Large intestine (tissue), 3 donors: ENCODE measurements at regions not wholly inside any gene's neighbourhood (a gene's known extent, or its start where the extent isn't known, plus 50 kb on each side); places are given as distances from the start of the nearest gene placed in this dataset.

Experiments used
- DNase-seq, 2 donors: peaks; one replicate each; pipeline versions ENCODE4 v3.0.0 to v3.0.0-alpha.2; 2013
- H3K27ac ChIP-seq: one replicate; pipeline ENCODE4 v1.5.1; 2013; ENCODE audit warnings: low read length
- H3K27me3 ChIP-seq: 2 replicates; pipeline ENCODE4 v1.6.1; 2013; ENCODE audit warnings: low read length; ENCODE audit not compliant: control insufficient read depth, insufficient read depth
- H3K36me3 ChIP-seq: 2 replicates; pipeline ENCODE4 v1.6.1; 2013; ENCODE audit warnings: low read length; ENCODE audit not compliant: control insufficient read depth, insufficient read depth
- H3K4me1 ChIP-seq: one replicate; pipeline ENCODE4 v1.6.1; 2013; ENCODE audit warnings: low read length; ENCODE audit not compliant: control insufficient read depth, insufficient read depth
- H3K4me3 ChIP-seq: one replicate; pipeline ENCODE4 v1.5.1; 2013; ENCODE audit warnings: low read length
- H3K9me3 ChIP-seq: one replicate; pipeline ENCODE4 v1.6.1; 2013; ENCODE audit warnings: mild to moderate bottlenecking, low read depth, low read length, moderate library complexity; ENCODE audit not compliant: control insufficient read depth
- WGBS: methylation state at CpG from one replicate; pipeline ENCODE4 v1.1.5; 2013; ENCODE audit warnings: low lambda C conversion rate; ENCODE audit not compliant: insufficient coverage; 5-methylcytosine and 5-hydroxymethylcytosine counted together

DNA sequence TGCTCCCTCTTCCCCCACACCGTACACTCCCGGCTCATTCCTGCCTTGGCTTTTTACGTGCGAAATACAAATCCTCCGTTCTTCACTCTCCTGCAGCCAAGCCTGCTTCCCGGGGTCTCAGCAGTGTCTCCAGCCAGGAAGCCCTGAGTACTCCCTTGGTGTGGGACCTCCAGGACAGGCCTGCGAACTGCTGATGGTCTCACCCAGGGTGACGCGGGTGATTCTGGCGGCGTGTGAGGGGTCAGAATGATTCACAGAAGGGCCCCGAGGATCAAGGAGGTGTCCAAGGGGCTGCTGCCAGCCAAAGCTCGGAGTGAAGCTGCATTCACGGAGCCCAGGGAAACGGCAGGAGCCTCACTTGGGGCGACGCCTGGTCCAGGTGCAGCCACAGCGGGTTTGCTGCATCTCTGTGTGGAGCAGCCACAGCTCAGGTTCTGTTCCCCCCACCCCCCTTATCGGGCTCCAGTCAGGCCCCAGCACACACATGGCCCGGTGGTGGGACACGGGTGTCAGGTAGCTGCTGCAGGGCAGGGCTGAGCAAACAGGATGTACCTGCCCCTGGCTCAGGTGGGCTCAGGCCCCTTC lies 337.7 kb upstream of the MYT1L start:
- no peaks in the 10 kb centered on the region for H3K9me3 ChIP-seq
- no peak overlapping the region for H3K4me3 ChIP-seq
- no peaks in the 10 kb centered on the region for H3K27me3 ChIP-seq
- DNase-seq, result no peak
- no peaks in the 10 kb centered on the region for H3K36me3 ChIP-seq
- no peak overlapping the region for H3K27ac ChIP-seq
- no CpG with 5 or more reads among the region's 21 CpGs for WGBS
- H3K4me1 ChIP-seq, result no peaks in the 10 kb centered on the region

DNA sequence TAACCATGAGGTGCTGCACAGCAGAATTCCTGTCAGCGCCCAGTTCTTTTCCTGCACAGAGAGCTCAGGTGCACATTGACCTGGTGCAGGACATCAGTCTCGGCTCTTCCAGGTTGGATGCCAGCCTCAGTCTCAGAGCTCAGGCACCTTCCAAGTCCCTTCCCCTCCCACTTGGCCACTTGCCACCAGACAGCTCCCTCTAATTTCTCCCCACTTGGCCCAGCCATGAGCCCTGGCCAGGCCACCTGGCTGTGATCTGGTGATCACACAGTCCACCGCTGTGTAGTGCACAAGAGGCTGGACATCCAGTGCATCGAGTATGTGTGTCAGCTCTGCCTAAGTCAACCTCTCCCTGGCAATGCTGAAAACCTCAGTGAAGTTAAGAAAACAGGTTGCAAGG lies 336.6 kb upstream of the MYT1L start:
- Histone ChIP-seq H3K9me3 (no peaks in the 10 kb centered on the region), H3K27me3 (no peaks in the 10 kb centered on the region), H3K4me3 (no peak overlapping the region), H3K4me1 (no peaks in the 10 kb centered on the region), H3K36me3 (no peaks in the 10 kb centered on the region), H3K27ac (no peak overlapping the region)
- no peak for DNase-seq
- no CpG with 5 or more reads among the region's 4 CpGs for WGBS

DNA sequence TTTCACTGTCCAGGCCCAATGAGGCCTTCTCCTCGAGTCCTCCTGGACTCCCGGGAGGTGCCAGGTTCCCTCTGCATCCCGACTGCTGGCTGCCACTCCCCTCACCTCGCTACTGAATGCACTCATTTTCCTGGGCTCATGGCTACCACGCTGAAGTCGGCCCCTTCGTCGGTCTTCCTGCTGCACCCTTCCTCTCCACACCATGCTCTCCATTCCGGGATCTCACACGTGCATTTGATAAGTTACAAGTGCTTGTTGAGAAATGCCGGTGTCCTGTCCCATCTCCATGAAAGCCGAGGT lies 334.7 kb upstream of the MYT1L start:
- no peak overlapping the region for H3K4me3 ChIP-seq
- no peaks in the 10 kb centered on the region for H3K36me3 ChIP-seq
- no peaks in the 10 kb centered on the region for H3K9me3 ChIP-seq
- 92% methylated on average over 2 of the region's 12 CpGs for WGBS
- no peaks in the 10 kb centered on the region for H3K27me3 ChIP-seq
- no peak for DNase-seq
- no peak overlapping the region for H3K27ac ChIP-seq
- no peaks in the 10 kb centered on the region for H3K4me1 ChIP-seq

DNA sequence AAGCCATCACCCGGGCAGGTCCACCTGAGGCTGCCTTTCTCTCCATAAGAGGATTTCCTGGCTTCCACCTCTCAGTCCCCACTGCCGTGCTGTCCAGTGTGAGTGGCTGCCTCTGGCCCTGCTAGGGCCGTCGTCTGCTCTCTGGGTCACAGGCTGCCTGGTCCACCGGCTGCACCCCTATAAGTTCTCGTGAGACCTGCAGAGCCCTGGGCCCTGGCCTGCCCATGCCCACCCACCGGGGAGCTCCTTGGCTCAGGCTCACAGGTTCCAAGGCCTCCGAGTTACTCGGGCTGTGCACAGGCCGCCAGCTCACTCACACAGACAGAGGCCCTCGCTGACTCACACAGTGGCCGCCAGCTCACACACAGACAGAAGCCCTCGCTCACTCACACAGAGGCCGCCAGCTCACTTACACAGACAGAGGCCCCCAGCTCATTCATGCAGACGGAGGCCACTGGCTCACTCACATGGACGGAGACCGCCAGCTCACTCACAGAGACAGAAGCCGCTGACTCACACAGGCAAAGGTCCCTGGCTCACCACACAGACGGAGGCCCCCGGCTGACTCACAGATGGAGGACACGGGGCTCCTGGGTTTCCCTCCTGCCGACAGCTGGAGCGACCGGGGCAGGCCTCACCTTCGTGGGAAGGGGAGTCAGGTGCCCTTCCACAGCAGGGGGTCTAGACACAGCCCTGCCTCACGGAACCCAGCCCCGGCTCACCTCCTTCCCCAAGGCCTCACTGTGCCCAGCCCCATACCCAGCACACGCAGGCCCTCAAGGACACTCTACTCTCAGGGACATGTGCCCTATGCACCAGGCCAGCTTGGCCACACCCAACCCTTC lies 334.1 kb upstream of the MYT1L start:
- no peak overlapping the region for H3K4me3 ChIP-seq
- peak; percentile 8 to 70 for DNase-seq
- H3K9me3 ChIP-seq, result no peaks in the 10 kb centered on the region
- no peaks in the 10 kb centered on the region for H3K4me1 ChIP-seq
- WGBS, result no CpG with 5 or more reads among the region's 28 CpGs
- no peaks in the 10 kb centered on the region for H3K36me3 ChIP-seq
- no peak overlapping the region for H3K27ac ChIP-seq
- no peaks in the 10 kb centered on the region for H3K27me3 ChIP-seq

DNA sequence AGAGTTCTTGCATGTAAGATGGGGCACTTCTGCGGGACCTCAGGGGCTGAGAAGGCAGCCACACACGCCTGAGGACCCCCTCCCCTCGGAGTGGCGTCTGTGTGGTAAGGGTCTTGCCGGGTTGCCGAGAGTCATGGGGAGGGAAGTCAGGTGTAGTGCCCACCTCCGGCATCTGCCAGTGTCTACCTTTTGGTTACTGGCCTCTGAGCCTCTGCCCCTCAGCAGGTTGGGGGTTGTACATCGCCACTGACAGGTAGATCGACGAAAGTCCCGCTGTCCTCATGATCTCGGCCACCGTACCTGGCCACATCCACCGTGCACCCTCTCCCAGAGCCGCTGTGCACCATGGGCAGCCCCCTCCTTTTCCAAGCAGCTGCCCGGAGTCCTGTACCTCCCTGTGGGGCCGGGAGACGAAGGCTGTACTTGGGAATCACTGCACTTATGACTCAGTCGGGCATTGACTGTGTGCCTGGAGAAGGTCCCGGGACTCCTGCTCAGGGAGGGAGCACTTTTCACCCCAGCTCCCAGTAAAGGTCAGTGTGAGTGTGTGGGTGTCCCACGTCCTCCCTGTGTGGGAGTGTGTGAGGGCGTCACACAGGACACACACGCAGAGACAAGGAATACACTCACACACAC lies 332.4 kb upstream of the MYT1L start:
- H3K4me3 ChIP-seq, result no peak overlapping the region
- no peak overlapping the region for H3K27ac ChIP-seq
- no CpG with 5 or more reads among the region's 23 CpGs for WGBS
- no peak for DNase-seq
- H3K9me3 ChIP-seq, result no peaks in the 10 kb centered on the region
- no peaks in the 10 kb centered on the region for H3K36me3 ChIP-seq
- no peaks in the 10 kb centered on the region for H3K27me3 ChIP-seq
- no peaks in the 10 kb centered on the region for H3K4me1 ChIP-seq

DNA sequence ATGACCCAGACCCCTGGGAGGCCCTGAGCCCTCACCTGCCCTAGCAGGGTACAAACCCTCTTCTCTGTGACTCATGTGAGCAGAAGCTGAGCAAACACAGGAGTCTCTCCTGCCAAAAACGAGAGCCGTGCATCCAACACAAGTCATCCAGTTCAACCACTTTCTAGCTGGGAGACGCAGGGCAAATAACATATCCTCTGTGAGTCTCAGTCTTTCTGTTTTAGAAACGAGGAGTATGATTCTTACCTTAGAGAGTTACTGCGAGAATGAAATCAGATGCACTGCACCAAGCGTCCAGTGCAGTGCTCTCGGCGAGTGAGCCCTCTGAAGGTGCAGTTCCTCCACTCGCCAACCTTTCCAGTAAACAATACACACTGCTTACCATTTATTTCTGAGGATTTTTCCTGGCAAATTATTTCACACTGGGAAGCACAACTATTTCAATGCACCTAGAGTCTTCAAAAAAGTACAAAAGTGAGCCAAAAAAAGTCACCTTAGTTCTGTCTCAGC lies 331.8 kb upstream of the MYT1L start:
- Histone ChIP-seq H3K27me3 (no peaks in the 10 kb centered on the region), H3K4me3 (no peak overlapping the region), H3K36me3 (no peaks in the 10 kb centered on the region), H3K4me1 (no peaks in the 10 kb centered on the region), H3K27ac (no peak overlapping the region), H3K9me3 (no peaks in the 10 kb centered on the region)
- no peak for DNase-seq
- WGBS, result no CpG with 5 or more reads among the region's 9 CpGs

DNA sequence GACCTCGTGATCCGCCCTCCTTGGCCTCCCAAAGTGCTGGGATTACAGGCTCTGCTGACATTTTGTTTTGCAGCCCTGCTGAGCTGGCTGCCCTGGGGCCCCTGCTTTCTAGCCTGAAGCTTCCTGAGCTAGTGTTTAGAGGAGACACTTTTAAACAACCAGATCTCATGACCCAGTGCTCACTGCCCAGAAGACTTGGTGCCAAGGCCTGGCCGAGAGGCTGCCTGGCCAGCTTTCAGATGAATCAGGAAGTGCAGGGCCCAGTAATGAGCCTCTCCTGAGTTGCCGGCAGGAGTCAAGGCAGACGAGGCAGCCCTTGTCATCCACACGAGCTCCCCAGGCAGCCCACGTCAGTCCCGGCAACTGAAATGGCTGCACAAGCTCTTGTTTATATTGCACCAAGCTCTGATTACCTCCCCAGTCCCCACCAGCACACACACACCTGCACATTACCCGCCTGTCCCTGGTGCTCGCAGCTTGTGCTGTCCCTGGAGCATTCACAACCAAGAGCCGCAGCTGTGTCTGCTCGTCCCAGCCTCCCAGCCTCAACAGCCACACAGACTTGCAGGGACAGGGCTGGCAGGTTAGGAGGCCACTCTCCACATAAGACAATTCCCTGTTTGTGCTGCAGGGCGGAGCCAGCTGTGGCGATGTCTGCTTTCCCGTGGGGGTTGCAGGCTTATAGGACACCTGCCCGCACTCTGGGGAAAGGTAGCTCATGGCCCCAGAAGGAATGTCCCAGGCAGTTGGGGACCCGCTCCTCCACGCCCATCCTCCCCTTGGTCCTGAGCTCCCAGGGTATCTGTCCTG lies 331.2 kb upstream of the MYT1L start:
- H3K27me3 ChIP-seq, result no peaks in the 10 kb centered on the region
- H3K4me1 ChIP-seq, result no peaks in the 10 kb centered on the region
- no peaks in the 10 kb centered on the region for H3K36me3 ChIP-seq
- H3K27ac ChIP-seq, result no peak overlapping the region
- no peak for DNase-seq
- no peak overlapping the region for H3K4me3 ChIP-seq
- no CpG with 5 or more reads among the region's 18 CpGs for WGBS
- H3K9me3 ChIP-seq, result no peaks in the 10 kb centered on the region

DNA sequence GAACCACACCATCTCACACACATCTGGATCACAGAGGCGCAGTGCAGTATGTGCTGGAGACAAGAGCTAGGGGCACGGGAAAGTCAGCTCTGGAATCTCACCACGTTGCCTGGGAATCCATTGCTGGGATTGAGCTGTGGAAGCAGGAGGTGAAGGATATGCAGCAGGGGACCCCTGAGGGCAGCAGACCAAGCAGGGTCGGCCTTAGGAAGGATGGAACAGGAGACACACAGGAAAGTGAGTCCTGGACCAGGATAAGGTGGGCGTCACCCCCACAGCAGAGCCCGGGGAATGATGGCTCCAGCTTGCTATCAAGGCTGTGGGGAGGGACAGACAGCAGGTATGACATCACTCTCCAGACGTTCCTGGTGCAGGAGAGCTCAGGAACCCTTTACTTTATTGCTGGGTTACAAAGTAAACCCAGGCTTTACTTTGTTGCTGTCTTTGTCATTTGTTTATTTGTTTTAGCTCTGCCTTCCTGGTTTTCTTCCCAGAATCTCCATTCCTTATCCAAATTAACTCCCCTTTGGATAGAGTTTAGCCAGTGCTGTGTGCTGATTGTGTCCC lies 329.8 kb upstream of the MYT1L start:
- Histone ChIP-seq H3K4me1 (no peaks in the 10 kb centered on the region), H3K4me3 (no peak overlapping the region), H3K9me3 (no peaks in the 10 kb centered on the region), H3K27ac (no peak overlapping the region), H3K27me3 (peaks cover 3% of the 10 kb centered on the region), H3K36me3 (no peaks in the 10 kb centered on the region)
- no CpG with 5 or more reads among the region's 7 CpGs for WGBS
- DNase-seq, result no peak

DNA sequence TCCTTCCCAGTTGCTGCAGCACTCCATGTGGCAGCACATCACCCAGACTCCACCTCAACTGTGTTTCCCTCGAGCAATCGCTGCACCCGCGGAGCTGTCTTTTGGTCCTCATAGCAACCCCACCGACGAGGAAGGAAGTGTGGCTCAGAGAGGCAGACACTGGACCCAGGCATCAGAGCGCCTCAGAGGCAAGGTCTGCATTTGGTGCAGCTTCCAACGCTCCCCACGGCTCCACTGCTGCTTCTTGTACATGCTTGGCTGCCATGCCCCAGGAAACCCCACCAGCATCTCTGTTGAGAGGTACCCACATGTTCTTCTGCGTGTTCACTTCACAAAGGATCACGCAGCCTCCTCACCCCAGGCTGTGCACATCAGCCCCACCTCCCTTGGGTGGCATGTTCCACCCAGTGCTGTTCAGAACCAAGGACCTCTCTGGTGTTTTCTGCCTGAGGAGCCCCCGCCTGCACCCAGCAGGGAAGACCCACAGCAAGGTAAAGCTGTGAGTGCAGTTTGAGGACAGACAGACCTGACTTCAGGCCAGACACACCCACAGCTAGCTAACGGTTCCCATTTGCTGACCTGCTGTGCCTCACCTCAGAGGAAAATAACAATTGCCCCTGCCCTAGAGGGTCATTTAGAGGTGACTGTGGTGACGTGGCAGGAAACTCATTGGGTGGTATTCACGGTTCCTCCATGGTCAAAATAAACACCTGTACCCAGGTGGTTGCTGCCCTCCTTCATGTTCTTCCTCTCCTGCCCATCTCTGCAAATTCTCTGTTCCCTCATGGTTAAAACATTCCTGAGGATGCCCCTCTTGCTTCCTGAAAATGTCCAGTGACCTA lies 326.3 kb upstream of the MYT1L start:
- WGBS, result 75% methylated on average over 2 of the region's 15 CpGs
- Histone ChIP-seq H3K4me3 (no peak overlapping the region), H3K27ac (no peak overlapping the region), H3K9me3 (no peaks in the 10 kb centered on the region), H3K4me1 (no peaks in the 10 kb centered on the region), H3K27me3 (peaks cover 3% of the 10 kb centered on the region), H3K36me3 (no peaks in the 10 kb centered on the region)
- no peak for DNase-seq
